ENCODE measurements at regions not wholly inside any gene's neighbourhood (a gene's known extent, or its start where the extent isn't known, plus 50 kb on each side); places are given as distances from the start of the nearest gene placed in this dataset.

DNA sequence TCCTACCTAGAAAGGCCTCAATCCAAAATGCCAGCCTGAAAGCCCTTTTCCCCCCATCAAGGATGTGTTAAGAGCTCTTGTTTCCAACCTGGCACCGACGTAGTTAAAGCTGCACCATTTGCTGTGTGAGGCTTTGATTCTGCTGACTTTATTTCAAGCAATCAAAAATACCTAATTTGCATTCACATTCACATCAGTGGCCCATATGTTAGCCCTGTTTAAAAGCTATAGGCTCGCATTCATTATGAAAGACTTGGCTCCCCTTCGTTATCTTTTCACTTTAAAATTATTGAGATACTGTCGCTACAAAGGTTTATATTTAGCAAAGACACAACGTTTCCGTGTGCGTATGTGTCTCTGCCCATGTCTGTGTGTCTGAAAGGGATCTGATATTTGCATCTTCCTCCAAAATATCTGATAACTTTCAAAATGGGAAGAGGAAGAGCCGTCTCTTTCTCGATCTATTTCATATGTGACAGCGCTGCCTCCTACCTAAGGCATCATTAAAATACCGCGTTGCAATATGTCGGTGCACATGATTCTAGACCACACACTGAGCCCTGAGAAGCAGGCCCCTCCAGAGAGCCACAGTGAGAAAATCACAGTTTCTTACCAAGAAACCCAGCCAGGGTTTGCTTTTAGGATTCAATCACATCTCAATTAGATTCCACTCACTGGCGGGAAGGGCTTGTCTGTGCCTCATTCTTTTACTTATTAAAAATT, 57.1 kb upstream of the ITPRID1 start:
- no peak for TF ChIP-seq POLR2A (IDR thresholded peaks at IDR 0.05)
- no peak for TF ChIP-seq CTCF (IDR thresholded peaks at IDR 0.05)
- Histone ChIP-seq H3K4me1 (no peaks in the 10 kb centered on the region), H3K4me3 (no peak overlapping the region), H3K9me3 (no peaks in the 10 kb centered on the region), H3K27me3 (no peaks in the 10 kb centered on the region), H3K27ac (no peak overlapping the region), H3K36me3 (no peaks in the 10 kb centered on the region)
- ATAC-seq (no peak), DNase-seq (no peak)
- intact Hi-C loops (cut with DNase I), result no loop called here
- WGBS (ENCODE audit: insufficient coverage, low coverage, low lambda C conversion rate, missing lambda C conversion rate), result 57% methylated on average over 15 of the region's 15 CpGs

- Histone ChIP-seq H3K4me1 (no peaks in the 10 kb centered on the region), H3K9me3 (no peaks in the 10 kb centered on the region), H3K36me3 (no peaks in the 10 kb centered on the region), H3K4me3 (no peak overlapping the region), H3K27me3 (no peaks in the 10 kb centered on the region), H3K27ac (no peak overlapping the region)
- intact Hi-C loops (cut with DNase I), result no loop called here
- no peak for ATAC-seq
- TF ChIP-seq POLR2A (IDR thresholded peaks at IDR 0.05) (no peak), CTCF (IDR thresholded peaks at IDR 0.05) (no peak)
- WGBS (ENCODE audit: insufficient coverage, low coverage, low lambda C conversion rate, missing lambda C conversion rate), result 48% methylated on average over 4 of the region's 5 CpGs
- no peak for DNase-seq
Observed at GRCh38 chr7:31457551-31457950, 56.3 kb upstream of the ITPRID1 start.

GRCh38 chr7:31458203-31458602, 55.7 kb upstream of the ITPRID1 start:
- no peak for DNase-seq
- WGBS (ENCODE audit: insufficient coverage, low coverage, low lambda C conversion rate, missing lambda C conversion rate), result 56% methylated on average over 4 of the region's 4 CpGs
- no peak for TF ChIP-seq CTCF (IDR thresholded peaks at IDR 0.05)
- TF ChIP-seq POLR2A (IDR thresholded peaks at IDR 0.05), result no peak
- H3K36me3 ChIP-seq, result no peaks in the 10 kb centered on the region
- intact Hi-C loops (cut with DNase I), result no loop called here
- H3K4me1 ChIP-seq, result no peaks in the 10 kb centered on the region
- no peaks in the 10 kb centered on the region for H3K9me3 ChIP-seq
- H3K27me3 ChIP-seq, result no peaks in the 10 kb centered on the region
- no peak overlapping the region for H3K4me3 ChIP-seq
- no peak for ATAC-seq
- H3K27ac ChIP-seq, result no peak overlapping the region

DNA sequence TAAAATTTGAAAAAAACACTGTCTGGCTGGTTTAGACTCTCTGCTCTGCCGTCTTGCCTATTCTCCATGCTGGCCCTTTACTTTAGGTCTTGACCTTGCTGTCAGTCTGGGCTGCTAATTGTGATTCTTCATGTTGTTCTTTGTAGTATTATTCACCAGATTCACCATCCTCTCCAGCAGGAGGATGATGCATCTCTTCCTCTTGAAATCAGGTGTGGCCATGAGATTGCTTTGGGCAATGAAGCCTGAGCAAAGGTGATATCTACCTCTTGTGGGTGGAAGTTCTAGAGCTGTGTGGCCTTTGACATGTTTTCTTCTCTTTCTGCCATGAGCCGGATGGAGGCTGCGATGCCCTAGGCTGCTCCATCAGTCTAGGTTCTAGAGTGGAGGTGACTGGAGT, 51.3 kb upstream of the ITPRID1 start:
- no peak for TF ChIP-seq POLR2A (IDR thresholded peaks at IDR 0.05)
- no peak for TF ChIP-seq CTCF (IDR thresholded peaks at IDR 0.05)
- DNase-seq (no peak), ATAC-seq (no peak)
- WGBS (ENCODE audit: insufficient coverage, low coverage, low lambda C conversion rate, missing lambda C conversion rate), result 55% methylated on average over 2 of the region's 3 CpGs
- H3K36me3 ChIP-seq, result no peaks in the 10 kb centered on the region
- no peaks in the 10 kb centered on the region for H3K4me1 ChIP-seq
- no peaks in the 10 kb centered on the region for H3K9me3 ChIP-seq
- H3K4me3 ChIP-seq, result no peak overlapping the region
- intact Hi-C loops (cut with DNase I), result no loop called here
- no peaks in the 10 kb centered on the region for H3K27me3 ChIP-seq
- H3K27ac ChIP-seq, result no peak overlapping the region

All from right lobe of liver (tissue), 6 donors.